Smooth muscle cell (in vitro differentiated cells): ENCODE measurements at regions not wholly inside any gene's neighbourhood (a gene's known extent, or its start where the extent isn't known, plus 50 kb on each side); places are given as distances from the start of the nearest gene placed in this dataset.

ENCODE experiments used
- DNase-seq: peaks from one replicate; lab custom pipeline; 2025; ENCODE audit not compliant: unreplicated experiment; lab: John Stamatoyannopoulos, UW
- H2AFZ ChIP-seq: fragments of 200-600 bp; sonication (generic); 2 replicates; pipeline ENCODE4 v1.6.0; 2016; ENCODE audit warnings: antibody characterized with exemption, low read depth, mild to moderate bottlenecking
- H3F3A ChIP-seq: fragments of 200-600 bp; sonication (generic); 2 replicates; pipeline ENCODE4 v1.6.0; 2017; ENCODE audit warnings: antibody characterized with exemption, low read depth
- H3K27ac ChIP-seq: fragments of 200-600 bp; sonication (generic); 2 replicates; pipeline ENCODE4 v1.5.1; 2016; ENCODE audit warnings: low read depth, mild to moderate bottlenecking
- H3K27me3 ChIP-seq: fragments of 200-600 bp; sonication (generic); 2 replicates; pipeline ENCODE4 v1.6.1; 2016; ENCODE audit warnings: low read depth, mild to moderate bottlenecking
- H3K36me3 ChIP-seq: fragments of 200-600 bp; sonication (generic); 2 replicates; pipeline ENCODE4 v1.5.1; 2016; ENCODE audit warnings: low read depth
- H3K4me1 ChIP-seq: fragments of 200-600 bp; sonication (generic); 2 replicates; pipeline ENCODE4 v1.5.1; 2016; ENCODE audit warnings: low read depth
- H3K4me2 ChIP-seq: fragments of 200-600 bp; sonication (generic); 2 replicates; pipeline ENCODE4 v1.6.0; 2016; ENCODE audit warnings: mild to moderate bottlenecking
- H3K4me3 ChIP-seq: fragments of 200-600 bp; sonication (generic); 2 replicates; pipeline ENCODE4 v1.5.1; 2016; ENCODE audit warnings: mild to moderate bottlenecking
- H3K79me2 ChIP-seq: fragments of 200-600 bp; sonication (generic); 2 replicates; pipeline ENCODE4 v1.6.0; 2016; ENCODE audit warnings: low read depth, mild to moderate bottlenecking
- H3K9ac ChIP-seq: fragments of 200-600 bp; sonication (generic); 2 replicates; pipeline ENCODE4 v1.6.0; 2016; ENCODE audit warnings: low read depth
- H3K9me3 ChIP-seq: fragments of 200-600 bp; sonication (generic); replicated peaks from 2 replicates; pipeline ENCODE4 v1.5.1; 2016; ENCODE audit warnings: low read depth
- H4K20me1 ChIP-seq: fragments of 200-600 bp; sonication (generic); 2 replicates; pipeline ENCODE4 v1.6.0; 2016; ENCODE audit warnings: low read depth
- WGBS: methylation state at CpG from one replicate; pipeline ENCODE4 v1.1.7; 2016; ENCODE audit warnings: low lambda C conversion rate; 5-methylcytosine and 5-hydroxymethylcytosine counted together
- TF ChIP-seq, protein P1 (sequence below): fragments of 200-600 bp; sonication (generic); IDR thresholded peaks from 2 replicates; pipeline ENCODE4 v1.5.1; 2017; ENCODE audit warnings: borderline replicate concordance, mild to moderate bottlenecking, antibody characterized with exemption; ENCODE audit not compliant: insufficient read depth, poor library complexity, severe bottlenecking

DNA sequence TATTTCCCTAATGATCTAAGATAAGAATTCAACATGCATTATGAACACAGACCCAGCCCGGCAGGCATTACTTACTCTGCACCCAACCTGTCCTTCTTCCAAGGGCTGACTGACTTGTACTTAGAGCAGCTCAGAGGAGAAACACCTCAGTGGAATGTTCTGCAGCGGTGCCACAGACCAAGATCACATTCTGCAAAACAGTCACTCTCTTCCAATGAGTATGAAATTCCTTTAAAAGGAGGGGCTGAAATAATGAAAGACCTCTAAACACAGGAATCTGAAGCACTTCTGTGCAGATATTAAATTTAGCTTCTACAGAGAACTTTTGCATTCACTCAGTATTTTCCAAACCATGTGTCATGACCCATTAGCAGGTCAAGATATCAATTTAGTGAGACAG lies 172.9 kb downstream of the ZDHHC21 start:
- H3K27ac ChIP-seq, result no peak overlapping the region
- H3K79me2 ChIP-seq, result no peaks in the 10 kb centered on the region
- no peaks in the 10 kb centered on the region for H3K4me1 ChIP-seq
- no peaks in the 10 kb centered on the region for H3K9me3 ChIP-seq
- no peaks in the 10 kb centered on the region for H3K27me3 ChIP-seq
- no peaks in the 10 kb centered on the region for H3F3A ChIP-seq
- H3K36me3 ChIP-seq, result no peaks in the 10 kb centered on the region
- no peak overlapping the region for H3K9ac ChIP-seq
- no peak for DNase-seq
- H4K20me1 ChIP-seq, result no peaks in the 10 kb centered on the region
- no peak overlapping the region for H3K4me2 ChIP-seq
- WGBS, result 85% methylated on average over 2 of the region's 2 CpGs
- no peak overlapping the region for H2AFZ ChIP-seq
- TF ChIP-seq, protein P1, sequence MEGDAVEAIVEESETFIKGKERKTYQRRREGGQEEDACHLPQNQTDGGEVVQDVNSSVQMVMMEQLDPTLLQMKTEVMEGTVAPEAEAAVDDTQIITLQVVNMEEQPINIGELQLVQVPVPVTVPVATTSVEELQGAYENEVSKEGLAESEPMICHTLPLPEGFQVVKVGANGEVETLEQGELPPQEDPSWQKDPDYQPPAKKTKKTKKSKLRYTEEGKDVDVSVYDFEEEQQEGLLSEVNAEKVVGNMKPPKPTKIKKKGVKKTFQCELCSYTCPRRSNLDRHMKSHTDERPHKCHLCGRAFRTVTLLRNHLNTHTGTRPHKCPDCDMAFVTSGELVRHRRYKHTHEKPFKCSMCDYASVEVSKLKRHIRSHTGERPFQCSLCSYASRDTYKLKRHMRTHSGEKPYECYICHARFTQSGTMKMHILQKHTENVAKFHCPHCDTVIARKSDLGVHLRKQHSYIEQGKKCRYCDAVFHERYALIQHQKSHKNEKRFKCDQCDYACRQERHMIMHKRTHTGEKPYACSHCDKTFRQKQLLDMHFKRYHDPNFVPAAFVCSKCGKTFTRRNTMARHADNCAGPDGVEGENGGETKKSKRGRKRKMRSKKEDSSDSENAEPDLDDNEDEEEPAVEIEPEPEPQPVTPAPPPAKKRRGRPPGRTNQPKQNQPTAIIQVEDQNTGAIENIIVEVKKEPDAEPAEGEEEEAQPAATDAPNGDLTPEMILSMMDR, result no peak
- H3K4me3 ChIP-seq, result no peak overlapping the region

DNA sequence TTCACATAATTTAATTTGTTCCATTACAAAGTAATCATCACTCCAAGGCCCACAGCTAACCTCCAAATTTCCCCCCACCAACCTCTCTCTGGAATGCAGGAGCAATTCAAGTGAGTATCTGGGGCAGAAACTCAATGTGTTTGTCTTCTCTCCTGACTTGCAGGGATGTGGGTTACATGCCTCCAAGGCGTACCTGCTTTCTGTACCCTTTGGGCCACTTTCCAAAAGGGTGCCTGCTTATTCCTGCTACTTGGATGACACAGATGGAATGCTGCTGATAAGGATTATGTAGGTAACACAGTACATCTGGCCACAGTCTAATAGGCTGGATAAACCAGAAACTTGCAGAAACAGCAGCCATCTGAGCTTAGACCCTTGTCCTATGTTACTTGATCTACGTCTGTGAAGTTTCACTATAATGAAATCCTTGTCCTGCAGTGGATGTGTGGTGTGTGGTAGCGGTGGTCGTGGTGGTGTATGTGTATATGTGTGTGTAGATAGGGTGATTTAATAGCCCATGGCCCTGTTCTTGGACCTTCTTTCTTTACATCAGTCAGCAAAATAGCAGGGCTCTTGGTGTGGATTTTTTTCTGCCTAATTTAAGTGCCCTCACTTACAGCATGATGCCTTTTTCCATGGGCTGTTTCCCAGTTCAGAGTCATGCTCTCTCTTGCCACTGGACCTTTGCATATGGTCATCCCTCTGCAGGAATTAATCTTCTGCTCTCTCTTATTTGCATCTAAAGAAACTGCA lies 175.9 kb downstream of the ZDHHC21 start:
- no peak for DNase-seq
- Histone ChIP-seq H3K4me2 (no peak overlapping the region), H3K4me1 (no peaks in the 10 kb centered on the region), H3K4me3 (no peak overlapping the region), H4K20me1 (no peaks in the 10 kb centered on the region), H3K27me3 (no peaks in the 10 kb centered on the region), H3K36me3 (no peaks in the 10 kb centered on the region), H2AFZ (no peak overlapping the region), H3K27ac (no peak overlapping the region), H3K9ac (no peak overlapping the region), H3K9me3 (no peaks in the 10 kb centered on the region), H3K79me2 (no peaks in the 10 kb centered on the region), H3F3A (no peaks in the 10 kb centered on the region)
- 63% methylated on average over 4 of the region's 4 CpGs for WGBS
- TF ChIP-seq, protein P1, result no peak

DNA sequence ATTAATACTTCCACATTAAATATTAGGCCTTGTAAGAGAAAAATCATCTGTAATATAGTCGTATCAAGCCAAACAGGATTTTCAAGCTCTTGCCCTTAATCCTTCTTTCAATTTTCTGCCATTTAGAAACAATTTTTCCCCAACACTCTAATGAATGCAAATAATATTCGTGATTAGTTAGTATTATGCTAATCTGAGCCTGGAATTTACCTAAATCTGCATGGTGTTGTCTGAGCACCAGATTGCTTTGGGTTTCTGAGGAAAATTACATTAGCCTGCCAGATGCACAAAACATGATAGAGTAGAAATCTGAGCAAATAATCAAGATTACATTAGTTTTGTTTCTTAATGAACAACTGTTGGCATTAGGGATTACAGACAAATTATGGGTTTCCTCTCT lies 176.6 kb downstream of the ZDHHC21 start:
- Histone ChIP-seq H3K36me3 (no peaks in the 10 kb centered on the region), H3K4me3 (no peak overlapping the region), H3K9me3 (no peaks in the 10 kb centered on the region), H3K4me2 (no peak overlapping the region), H3K9ac (no peak overlapping the region), H3K27ac (no peak overlapping the region), H2AFZ (no peak overlapping the region), H3K4me1 (no peaks in the 10 kb centered on the region), H3K27me3 (no peaks in the 10 kb centered on the region), H3F3A (no peaks in the 10 kb centered on the region), H3K79me2 (no peaks in the 10 kb centered on the region), H4K20me1 (no peaks in the 10 kb centered on the region)
- no peak for DNase-seq
- WGBS, result 88% methylated on average over 2 of the region's 2 CpGs
- TF ChIP-seq, protein P1, result no peak
